ENCODE measurements at regions not wholly inside any gene's neighbourhood (a gene's known extent, or its start where the extent isn't known, plus 50 kb on each side); places are given as distances from the start of the nearest gene placed in this dataset.
"Not testable (repeated sequence)": the region's sequence is repeated elsewhere in the genome, so short reads cannot be mapped to it uniquely, and the experiment has no call there.

GRCh38 chr13:83153848-83154247 is 728.4 kb downstream of the SLITRK1 start:
- no peaks in the 10 kb centered on the region for H3K9me3 ChIP-seq (ENCODE audit: control insufficient read depth in 2 of 2, low read length in 2 of 2)
- H3K9ac ChIP-seq (ENCODE audit: low read depth in 1 of 2, low read length in 2 of 2) = no peak overlapping the region
- H3K36me3 ChIP-seq (ENCODE audit: control insufficient read depth in 2 of 2, insufficient read depth in 2 of 2, low read length in 2 of 2) = no peaks in the 10 kb centered on the region
- no peak overlapping the region for H3K27ac ChIP-seq (ENCODE audit: low read depth in 2 of 2, low read length in 2 of 2)
- no peaks in the 10 kb centered on the region for H3K4me1 ChIP-seq (ENCODE audit: control insufficient read depth in 2 of 2, insufficient read depth in 2 of 2, low read length in 2 of 2)
- H3K27me3 ChIP-seq (ENCODE audit: control insufficient read depth in 2 of 2, insufficient read depth in 2 of 2, low read length in 2 of 2) = no peaks in the 10 kb centered on the region
- no peak overlapping the region for H3K4me3 ChIP-seq (ENCODE audit: low read length in 2 of 2)

- H3K9me3 ChIP-seq (ENCODE audit: control insufficient read depth in 2 of 2, low read length in 2 of 2) = no peaks in the 10 kb centered on the region
- no peak overlapping the region for H3K27ac ChIP-seq (ENCODE audit: low read depth in 2 of 2, low read length in 2 of 2)
- no peaks in the 10 kb centered on the region for H3K36me3 ChIP-seq (ENCODE audit: control insufficient read depth in 2 of 2, insufficient read depth in 2 of 2, low read length in 2 of 2)
- no peaks in the 10 kb centered on the region for H3K27me3 ChIP-seq (ENCODE audit: control insufficient read depth in 2 of 2, insufficient read depth in 2 of 2, low read length in 2 of 2)
- H3K9ac ChIP-seq (ENCODE audit: low read depth in 1 of 2, low read length in 2 of 2) = no peak overlapping the region
- H3K4me3 ChIP-seq (ENCODE audit: low read length in 2 of 2) = no peak overlapping the region
- H3K4me1 ChIP-seq (ENCODE audit: control insufficient read depth in 2 of 2, insufficient read depth in 2 of 2, low read length in 2 of 2) = no peaks in the 10 kb centered on the region
These were observed 731.0 kb downstream of the SLITRK1 start for GRCh38 chr13:83151308-83151660.

GRCh38 chr13:83150616-83151307 is 731.5 kb downstream of the SLITRK1 start:
- Histone ChIP-seq H3K27ac (ENCODE audit: low read depth in 2 of 2, low read length in 2 of 2) (no peak overlapping the region), H3K4me3 (ENCODE audit: low read length in 2 of 2) (no peak overlapping the region), H3K27me3 (ENCODE audit: control insufficient read depth in 2 of 2, insufficient read depth in 2 of 2, low read length in 2 of 2) (no peaks in the 10 kb centered on the region), H3K9me3 (ENCODE audit: control insufficient read depth in 2 of 2, low read length in 2 of 2) (no peaks in the 10 kb centered on the region), H3K4me1 (ENCODE audit: control insufficient read depth in 2 of 2, insufficient read depth in 2 of 2, low read length in 2 of 2) (no peaks in the 10 kb centered on the region), H3K9ac (ENCODE audit: low read depth in 1 of 2, low read length in 2 of 2) (no peak overlapping the region), H3K36me3 (ENCODE audit: control insufficient read depth in 2 of 2, insufficient read depth in 2 of 2, low read length in 2 of 2) (no peaks in the 10 kb centered on the region)

GRCh38 chr13:83136660-83137059 is 745.6 kb downstream of the SLITRK1 start:
- Histone ChIP-seq H3K4me1 (ENCODE audit: control insufficient read depth in 2 of 2, insufficient read depth in 2 of 2, low read length in 2 of 2) (no peaks in the 10 kb centered on the region), H3K9ac (ENCODE audit: low read depth in 1 of 2, low read length in 2 of 2) (no peak overlapping the region), H3K9me3 (ENCODE audit: control insufficient read depth in 2 of 2, low read length in 2 of 2) (no peaks in the 10 kb centered on the region), H3K27ac (ENCODE audit: low read depth in 2 of 2, low read length in 2 of 2) (no peak overlapping the region), H3K4me3 (ENCODE audit: low read length in 2 of 2) (no peak overlapping the region), H3K27me3 (ENCODE audit: control insufficient read depth in 2 of 2, insufficient read depth in 2 of 2, low read length in 2 of 2) (no peaks in the 10 kb centered on the region), H3K36me3 (ENCODE audit: control insufficient read depth in 2 of 2, insufficient read depth in 2 of 2, low read length in 2 of 2) (no peaks in the 10 kb centered on the region)

GRCh38 chr13:83125791-83126190 is 756.5 kb downstream of the SLITRK1 start:
- no peak overlapping the region for H3K27ac ChIP-seq (ENCODE audit: low read depth in 2 of 2, low read length in 2 of 2)
- no peaks in the 10 kb centered on the region for H3K27me3 ChIP-seq (ENCODE audit: control insufficient read depth in 2 of 2, insufficient read depth in 2 of 2, low read length in 2 of 2)
- no peaks in the 10 kb centered on the region for H3K36me3 ChIP-seq (ENCODE audit: control insufficient read depth in 2 of 2, insufficient read depth in 2 of 2, low read length in 2 of 2)
- no peaks in the 10 kb centered on the region for H3K4me1 ChIP-seq (ENCODE audit: control insufficient read depth in 2 of 2, insufficient read depth in 2 of 2, low read length in 2 of 2)
- H3K4me3 ChIP-seq (ENCODE audit: low read length in 2 of 2) = no peak overlapping the region
- no peak overlapping the region for H3K9ac ChIP-seq (ENCODE audit: low read depth in 1 of 2, low read length in 2 of 2)
- H3K9me3 ChIP-seq (ENCODE audit: control insufficient read depth in 2 of 2, low read length in 2 of 2) = no peaks in the 10 kb centered on the region

- H3K27me3 ChIP-seq (ENCODE audit: control insufficient read depth in 2 of 2, insufficient read depth in 2 of 2, low read length in 2 of 2) = no peaks in the 10 kb centered on the region
- H3K9me3 ChIP-seq (ENCODE audit: control insufficient read depth in 2 of 2, low read length in 2 of 2) = no peaks in the 10 kb centered on the region
- no peaks in the 10 kb centered on the region for H3K4me1 ChIP-seq (ENCODE audit: control insufficient read depth in 2 of 2, insufficient read depth in 2 of 2, low read length in 2 of 2)
- H3K27ac ChIP-seq (ENCODE audit: low read depth in 2 of 2, low read length in 2 of 2) = no peak overlapping the region
- H3K36me3 ChIP-seq (ENCODE audit: control insufficient read depth in 2 of 2, insufficient read depth in 2 of 2, low read length in 2 of 2) = no peaks in the 10 kb centered on the region
- H3K9ac ChIP-seq (ENCODE audit: low read depth in 1 of 2, low read length in 2 of 2) = no peak overlapping the region
- no peak overlapping the region for H3K4me3 ChIP-seq (ENCODE audit: low read length in 2 of 2)
These were observed 760.4 kb downstream of the SLITRK1 start for GRCh38 chr13:83121896-83122295.

GRCh38 chr13:83117046-83117445 is 765.2 kb downstream of the SLITRK1 start:
- Histone ChIP-seq H3K27me3 (ENCODE audit: control insufficient read depth in 2 of 2, insufficient read depth in 2 of 2, low read length in 2 of 2) (no peaks in the 10 kb centered on the region), H3K4me3 (ENCODE audit: low read length in 2 of 2) (no peak overlapping the region), H3K4me1 (ENCODE audit: control insufficient read depth in 2 of 2, insufficient read depth in 2 of 2, low read length in 2 of 2) (no peaks in the 10 kb centered on the region), H3K36me3 (ENCODE audit: control insufficient read depth in 2 of 2, insufficient read depth in 2 of 2, low read length in 2 of 2) (no peaks in the 10 kb centered on the region), H3K9ac (ENCODE audit: low read depth in 1 of 2, low read length in 2 of 2) (no peak overlapping the region), H3K9me3 (ENCODE audit: control insufficient read depth in 2 of 2, low read length in 2 of 2) (no peaks in the 10 kb centered on the region), H3K27ac (ENCODE audit: low read depth in 2 of 2, low read length in 2 of 2) (no peak overlapping the region)

- H3K27me3 ChIP-seq (ENCODE audit: control insufficient read depth in 2 of 2, insufficient read depth in 2 of 2, low read length in 2 of 2); H3K27ac ChIP-seq (ENCODE audit: low read depth in 2 of 2, low read length in 2 of 2); H3K9ac ChIP-seq (ENCODE audit: low read depth in 1 of 2, low read length in 2 of 2); H3K36me3 ChIP-seq (ENCODE audit: control insufficient read depth in 2 of 2, insufficient read depth in 2 of 2, low read length in 2 of 2); H3K4me3 ChIP-seq (ENCODE audit: low read length in 2 of 2); H3K4me1 ChIP-seq (ENCODE audit: control insufficient read depth in 2 of 2, insufficient read depth in 2 of 2, low read length in 2 of 2); H3K9me3 ChIP-seq (ENCODE audit: control insufficient read depth in 2 of 2, low read length in 2 of 2): not testable (repeated sequence)
These were observed 780.6 kb downstream of the SLITRK1 start for GRCh38 chr13:83101574-83102247.

GRCh38 chr13:83100237-83100636 is 782.0 kb downstream of the SLITRK1 start:
- H3K4me1 ChIP-seq (ENCODE audit: control insufficient read depth in 2 of 2, insufficient read depth in 2 of 2, low read length in 2 of 2) = no peaks in the 10 kb centered on the region
- H3K27me3 ChIP-seq (ENCODE audit: control insufficient read depth in 2 of 2, insufficient read depth in 2 of 2, low read length in 2 of 2) = no peaks in the 10 kb centered on the region
- no peaks in the 10 kb centered on the region for H3K9me3 ChIP-seq (ENCODE audit: control insufficient read depth in 2 of 2, low read length in 2 of 2)
- no peaks in the 10 kb centered on the region for H3K36me3 ChIP-seq (ENCODE audit: control insufficient read depth in 2 of 2, insufficient read depth in 2 of 2, low read length in 2 of 2)
- no peak overlapping the region for H3K4me3 ChIP-seq (ENCODE audit: low read length in 2 of 2)
- no peak overlapping the region for H3K27ac ChIP-seq (ENCODE audit: low read depth in 2 of 2, low read length in 2 of 2)
- no peak overlapping the region for H3K9ac ChIP-seq (ENCODE audit: low read depth in 1 of 2, low read length in 2 of 2)

GRCh38 chr13:83088858-83089257 is 793.4 kb downstream of the SLITRK1 start:
- H3K27me3 ChIP-seq (ENCODE audit: control insufficient read depth in 2 of 2, insufficient read depth in 2 of 2, low read length in 2 of 2) = no peaks in the 10 kb centered on the region
- H3K9ac ChIP-seq (ENCODE audit: low read depth in 1 of 2, low read length in 2 of 2) = no peak overlapping the region
- H3K4me3 ChIP-seq (ENCODE audit: low read length in 2 of 2) = no peak overlapping the region
- H3K4me1 ChIP-seq (ENCODE audit: control insufficient read depth in 2 of 2, insufficient read depth in 2 of 2, low read length in 2 of 2) = no peaks in the 10 kb centered on the region
- no peaks in the 10 kb centered on the region for H3K9me3 ChIP-seq (ENCODE audit: control insufficient read depth in 2 of 2, low read length in 2 of 2)
- H3K27ac ChIP-seq (ENCODE audit: low read depth in 2 of 2, low read length in 2 of 2) = no peak overlapping the region
- H3K36me3 ChIP-seq (ENCODE audit: control insufficient read depth in 2 of 2, insufficient read depth in 2 of 2, low read length in 2 of 2) = no peaks in the 10 kb centered on the region

Data from mucosa of rectum (tissue), 2 donors.